GM21515 (cell line): ENCODE measurements at regions not wholly inside any gene's neighbourhood (a gene's known extent, or its start where the extent isn't known, plus 50 kb on each side); places are given as distances from the start of the nearest gene placed in this dataset.

ENCODE experiments used
- ATAC-seq: cut with Tn5 transposase; IDR thresholded peaks from one replicate; pipeline ENCODE4 v1.9.1; 2021; ENCODE audit not compliant: unreplicated experiment

DNA sequence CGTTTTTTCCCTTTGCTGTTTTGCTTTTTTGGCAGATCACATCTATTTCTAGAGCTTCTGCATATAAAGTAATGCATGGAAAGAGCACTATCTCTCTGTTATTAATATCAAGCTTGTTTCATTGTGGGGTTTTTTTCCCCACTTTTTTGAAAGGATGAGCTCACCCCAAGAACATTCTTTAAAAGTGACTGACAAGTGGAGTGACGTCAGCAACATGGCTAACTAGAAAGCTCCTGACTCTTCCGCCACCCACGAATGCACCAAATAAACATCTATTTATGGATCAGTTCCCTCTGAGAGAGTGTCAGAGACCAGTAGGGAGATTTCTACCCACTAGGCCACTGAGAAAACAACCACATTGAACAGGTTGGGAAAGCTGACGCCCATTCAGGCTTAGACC is 445.4 kb downstream of the GALC start:
- no peak for ATAC-seq

DNA sequence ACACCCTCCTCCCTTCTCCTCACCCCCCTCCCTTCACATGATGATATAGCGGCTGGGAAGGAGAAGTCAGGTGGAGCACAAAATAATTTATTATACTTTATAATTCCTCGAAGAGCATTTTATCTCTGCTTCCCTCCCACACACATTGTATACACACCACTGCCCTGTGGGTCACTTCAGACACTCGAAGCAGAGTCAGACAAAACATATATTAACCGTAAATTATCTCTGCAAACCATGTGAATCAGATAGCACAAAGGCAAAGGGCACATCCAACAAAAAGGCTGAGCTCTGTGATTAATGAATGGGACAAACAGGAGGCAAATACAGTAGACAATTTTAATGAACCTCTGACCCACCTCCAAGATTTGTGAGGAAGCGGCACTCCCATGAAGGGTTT is 450.7 kb downstream of the GALC start:
- no peak for ATAC-seq

DNA sequence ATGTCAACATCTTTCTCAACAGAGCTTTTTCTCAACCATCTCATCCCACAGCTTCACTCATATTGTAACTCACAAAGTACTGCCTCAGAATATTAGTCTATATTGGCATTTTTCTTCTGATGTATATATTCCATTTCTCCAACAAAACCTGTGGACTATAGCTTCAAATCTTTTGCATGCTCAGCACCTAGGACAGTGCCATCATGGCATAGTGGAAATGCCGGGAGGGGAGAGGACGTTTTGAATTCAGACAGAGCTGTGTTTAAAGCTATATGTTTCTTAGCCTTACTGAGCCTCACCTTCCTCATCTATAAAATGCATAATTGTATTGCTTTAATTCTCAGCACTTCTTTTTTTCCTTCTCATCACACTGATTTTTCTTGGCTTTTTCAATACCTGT is 452.6 kb downstream of the GALC start:
- no peak for ATAC-seq

DNA sequence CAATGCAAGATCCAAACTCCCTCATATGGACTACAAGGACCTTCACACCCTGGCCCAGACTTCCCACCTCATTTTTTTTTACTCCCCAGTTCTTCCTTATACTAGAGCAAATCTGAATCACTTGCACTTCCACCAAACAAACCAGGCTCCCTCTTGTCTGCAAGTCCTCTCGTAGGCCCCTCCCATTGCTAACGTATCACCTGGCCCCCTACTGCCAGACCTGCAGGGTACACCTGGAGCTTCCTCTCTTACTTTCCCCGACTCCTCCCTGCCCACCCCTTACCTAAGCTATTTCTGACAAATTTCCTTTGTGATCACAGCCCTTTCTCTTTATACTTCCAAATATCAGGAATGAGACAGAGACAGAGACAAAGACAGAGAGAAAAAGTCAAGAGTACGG is 463.9 kb downstream of the GALC start:
- no peak for ATAC-seq

DNA sequence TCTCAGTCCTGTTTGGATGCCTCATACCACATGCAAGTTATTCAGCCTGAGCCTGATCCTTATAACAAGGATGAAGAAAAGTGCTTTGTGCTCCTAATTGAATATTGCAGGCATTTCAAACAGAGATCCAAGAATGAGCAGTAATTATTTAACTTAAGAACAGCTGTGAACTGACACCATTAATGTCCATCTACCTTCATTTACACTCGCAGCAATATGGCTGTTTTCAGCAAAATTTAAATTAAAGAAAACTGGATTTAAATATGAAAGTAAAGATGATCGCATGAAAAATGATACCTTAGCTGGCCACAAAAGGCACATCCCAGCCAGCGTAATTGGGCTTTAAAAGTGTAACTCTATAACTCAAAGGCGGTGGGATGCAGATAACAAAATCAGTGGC is 466.3 kb downstream of the GALC start:
- no peak for ATAC-seq

DNA sequence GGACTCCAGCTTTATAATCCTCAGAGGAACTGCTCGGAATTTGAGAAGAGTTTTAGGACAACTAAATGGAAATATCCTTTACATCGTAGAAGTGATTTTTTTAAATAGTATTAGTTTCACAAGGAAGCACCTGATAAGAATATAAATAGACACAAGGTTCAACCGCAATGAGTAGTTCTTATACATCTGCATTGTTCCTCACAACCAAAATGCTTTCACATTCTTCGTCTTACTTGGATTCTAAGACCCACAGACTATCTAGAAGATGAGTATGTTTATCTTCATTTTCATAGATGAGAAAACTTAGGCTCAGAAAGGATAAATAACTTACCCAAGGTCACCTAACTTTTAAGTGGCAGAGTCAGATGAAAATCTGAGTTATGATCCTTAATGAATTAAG is 469.0 kb downstream of the GALC start:
- ATAC-seq = no peak

DNA sequence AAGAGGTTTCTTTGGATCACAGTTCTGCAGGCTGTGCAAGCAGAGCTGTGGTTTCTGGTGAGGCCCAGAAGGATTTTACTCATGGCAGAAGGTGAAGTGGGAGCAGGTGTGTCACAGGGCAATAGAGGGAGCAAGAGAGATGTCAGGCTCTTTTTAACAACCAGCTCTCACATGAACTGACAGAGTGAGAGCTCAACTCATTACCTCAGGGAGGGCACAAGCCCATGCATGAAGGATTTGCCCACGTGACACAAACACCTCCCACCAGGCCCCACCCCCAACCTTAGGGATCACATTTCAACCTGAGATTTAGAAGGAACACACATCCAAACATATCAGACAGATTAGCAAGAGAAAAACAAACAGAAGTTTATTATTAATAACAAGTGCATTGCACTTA is 470.4 kb downstream of the GALC start:
- no peak for ATAC-seq

DNA sequence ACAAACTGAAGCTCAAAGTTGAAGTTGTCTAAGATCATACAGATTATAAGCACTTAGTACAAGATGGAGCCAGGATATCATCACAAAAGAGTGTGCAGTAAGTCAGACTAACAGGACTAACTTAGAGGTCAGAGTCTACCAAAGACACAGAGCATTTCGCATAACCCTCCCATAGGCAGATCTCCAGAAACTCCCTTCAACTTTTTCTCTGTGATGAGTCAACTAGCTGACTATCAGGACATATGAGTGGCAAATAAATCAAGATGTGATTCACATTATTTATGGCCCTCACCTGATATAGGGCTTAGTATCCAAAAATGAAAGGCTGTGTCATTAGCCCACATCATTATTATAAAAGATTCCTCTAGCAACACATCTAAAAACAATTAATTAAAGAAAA is 484.6 kb downstream of the GALC start:
- no peak for ATAC-seq

DNA sequence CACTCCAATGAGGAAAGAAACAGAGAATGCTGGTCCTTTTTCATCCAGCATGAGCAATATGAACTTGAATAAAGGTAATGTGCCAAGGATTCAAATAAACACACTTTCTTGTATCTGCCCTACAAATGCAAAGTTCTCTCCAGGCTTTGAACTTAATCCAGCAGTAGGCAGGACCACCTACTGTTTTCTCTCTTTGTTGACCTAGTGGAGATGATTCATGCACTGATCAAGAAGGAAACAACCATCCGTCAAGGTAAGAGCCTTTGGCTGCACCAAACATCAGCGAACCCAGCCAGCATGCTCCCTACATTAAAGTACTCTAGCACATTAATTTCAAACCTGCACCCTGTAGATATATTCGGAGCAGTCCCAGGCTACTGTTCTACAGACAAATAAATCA is 489.3 kb downstream of the GALC start:
- ATAC-seq = no peak

DNA sequence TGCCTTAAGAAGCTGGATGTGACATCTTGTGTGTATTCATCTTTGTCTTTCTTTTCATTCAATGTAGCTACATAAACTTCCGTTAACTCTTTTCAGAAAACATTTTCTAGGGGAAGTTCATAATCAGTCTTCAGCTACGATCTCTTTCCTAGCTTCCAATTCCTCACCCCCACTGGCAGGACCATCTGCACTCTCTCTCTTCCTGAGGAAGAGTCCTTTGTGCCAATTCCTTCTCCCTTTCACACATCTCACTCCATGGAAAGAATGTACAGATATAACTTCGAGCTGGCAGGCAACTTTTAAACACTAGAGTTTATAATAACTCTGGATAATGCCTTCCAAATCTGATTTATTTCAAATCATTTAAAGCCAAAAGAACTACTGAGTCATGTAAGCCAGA is 495.7 kb downstream of the GALC start:
- ATAC-seq = no peak

DNA sequence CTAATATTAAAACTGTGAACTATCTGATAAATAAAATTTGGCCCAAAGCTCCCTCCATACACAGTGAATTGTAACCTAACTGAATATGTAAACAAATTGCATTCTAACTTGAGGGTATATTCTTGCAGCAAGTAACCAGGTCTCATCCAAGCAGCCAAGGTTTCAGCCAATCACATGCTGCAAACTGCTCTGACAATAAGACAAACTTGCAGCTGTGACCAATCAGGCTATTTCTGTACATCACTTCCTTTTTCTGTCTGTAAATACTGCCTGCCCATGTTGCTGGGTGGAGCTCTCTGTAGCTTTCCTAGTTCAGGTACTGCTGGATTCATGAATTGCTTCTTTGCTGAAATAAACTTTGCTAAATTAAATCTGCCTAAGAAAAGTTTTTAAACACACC is 499.0 kb downstream of the GALC start:
- ATAC-seq = no peak

DNA sequence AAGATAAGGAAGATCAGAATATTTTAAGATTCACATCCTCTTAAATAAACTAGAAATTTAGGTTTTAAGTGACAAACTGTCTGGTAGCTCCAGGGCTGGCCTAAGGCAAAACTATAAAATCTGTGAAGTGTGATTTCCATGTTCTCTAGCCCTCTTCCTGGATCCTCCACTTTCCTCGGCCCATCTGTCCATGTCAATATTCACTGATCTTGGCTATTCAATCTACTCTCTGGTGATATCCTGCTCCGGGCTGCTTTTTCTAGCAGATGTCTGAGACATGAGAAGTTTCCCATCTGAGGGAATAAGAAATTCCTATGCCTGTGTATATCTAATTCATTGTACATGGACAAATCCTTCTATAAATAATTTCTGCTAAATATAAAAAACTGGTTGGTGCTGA is 500.4 kb downstream of the GALC start:
- no peak for ATAC-seq

DNA sequence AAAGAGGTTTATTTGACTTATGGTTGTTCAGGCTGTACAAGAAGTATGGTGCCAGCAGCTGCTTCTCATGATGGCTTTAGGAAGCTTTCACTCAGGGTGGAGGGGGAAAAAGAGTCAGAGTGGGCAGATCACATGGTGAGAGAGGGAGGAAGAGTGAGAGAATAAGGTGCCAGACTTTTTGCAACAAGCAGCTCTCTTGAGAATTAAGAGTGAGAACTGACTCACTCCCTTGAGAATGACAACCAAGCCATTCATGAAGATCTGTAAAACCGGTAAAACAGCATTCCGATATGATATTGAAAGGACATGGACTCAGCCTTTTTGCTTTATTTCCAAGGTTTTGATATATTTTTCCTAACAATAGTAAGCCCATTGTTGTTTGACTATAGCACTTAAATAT is 501.2 kb downstream of the GALC start:
- no peak for ATAC-seq

DNA sequence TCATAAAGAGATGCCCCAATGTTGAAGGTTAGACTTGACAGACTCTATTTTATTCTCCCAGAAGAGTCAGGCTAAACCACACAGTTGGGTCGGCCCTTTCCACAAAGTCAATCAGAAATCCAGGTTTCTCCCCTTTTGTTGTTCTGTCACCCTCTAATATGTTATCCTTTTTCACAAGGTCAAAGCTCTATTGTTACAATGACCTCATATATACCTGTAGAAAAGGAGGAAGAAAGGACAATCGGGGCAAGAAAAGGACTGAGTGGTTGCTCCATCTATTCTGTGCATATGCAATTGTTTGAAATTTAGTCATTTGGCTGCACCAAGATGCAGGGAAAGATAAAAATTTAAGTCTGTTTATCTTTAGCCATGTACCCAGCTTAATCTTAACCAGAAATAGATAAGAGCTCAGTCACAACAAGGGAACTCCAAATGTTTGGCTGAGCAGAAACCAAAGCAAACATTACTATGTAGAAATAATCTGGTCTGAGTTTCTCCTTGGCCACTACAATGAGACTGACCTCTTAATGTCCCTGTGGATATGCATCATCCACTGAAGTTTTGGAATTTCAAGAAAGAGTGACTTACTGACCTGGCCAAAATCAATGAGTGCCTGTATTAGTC is 503.7 kb downstream of the GALC start:
- no peak for ATAC-seq

DNA sequence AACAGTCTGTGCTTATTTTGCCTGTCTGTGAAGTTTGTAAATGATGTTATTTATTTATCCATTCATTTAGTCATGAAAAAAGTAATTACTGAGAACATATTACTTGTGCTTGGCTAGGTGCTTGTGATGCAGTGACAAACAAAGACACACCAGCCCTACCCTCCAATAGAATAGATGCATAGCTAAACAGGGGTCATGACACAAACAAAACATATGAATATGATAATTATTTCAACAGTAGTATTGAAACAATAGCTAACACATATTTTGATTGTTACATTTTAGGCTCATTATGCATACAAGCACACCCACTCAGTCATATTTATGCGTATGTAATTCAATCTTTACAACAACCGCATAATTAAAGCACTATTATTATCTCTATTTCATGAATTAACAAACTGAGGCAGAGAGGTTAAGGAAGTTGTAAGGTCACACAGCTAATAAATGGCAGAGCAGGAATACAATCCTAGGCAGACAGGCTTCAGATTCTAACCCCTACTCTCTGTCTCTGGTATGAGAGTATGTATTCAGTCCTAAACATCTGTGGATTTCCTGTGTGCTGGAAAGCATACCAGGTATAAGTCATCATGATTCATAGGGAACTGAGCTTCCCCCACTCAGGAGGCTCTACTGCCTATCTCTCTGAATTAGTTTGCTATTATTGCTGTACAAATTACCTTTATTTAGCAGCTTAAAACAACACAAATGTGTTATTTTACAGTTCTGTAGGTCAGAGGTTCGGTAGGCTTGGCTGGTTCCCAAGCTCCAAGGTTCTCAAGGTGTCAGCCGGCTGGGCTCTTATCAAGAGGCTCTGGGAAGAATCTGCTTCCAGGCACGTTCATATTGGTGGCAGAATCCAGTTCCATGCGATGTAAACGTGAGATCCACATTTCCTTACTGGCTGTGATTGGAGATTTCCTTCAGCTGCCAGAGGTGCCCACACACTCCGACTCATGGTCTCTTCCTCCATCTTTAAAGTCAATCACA is 509.4 kb downstream of the GALC start:
- ATAC-seq = no peak

DNA sequence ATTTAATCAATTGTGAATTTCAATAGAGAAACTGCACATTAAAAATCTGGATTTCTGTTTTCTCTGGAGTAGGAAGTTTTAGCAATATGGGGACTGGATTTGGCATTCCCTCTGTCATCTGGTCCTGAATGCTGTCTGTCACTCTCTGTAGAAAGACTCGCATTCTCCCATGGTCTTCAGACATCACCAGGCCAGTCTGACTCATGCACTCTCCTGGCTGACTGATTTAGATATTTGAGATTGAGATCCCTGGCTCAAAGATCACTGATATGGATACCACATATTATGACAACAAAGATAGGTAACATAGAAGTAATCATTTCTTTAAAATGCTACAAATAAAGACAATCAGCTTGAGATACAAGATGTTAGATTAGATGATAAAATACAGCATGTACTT is 524.5 kb downstream of the GALC start:
- no peak for ATAC-seq

DNA sequence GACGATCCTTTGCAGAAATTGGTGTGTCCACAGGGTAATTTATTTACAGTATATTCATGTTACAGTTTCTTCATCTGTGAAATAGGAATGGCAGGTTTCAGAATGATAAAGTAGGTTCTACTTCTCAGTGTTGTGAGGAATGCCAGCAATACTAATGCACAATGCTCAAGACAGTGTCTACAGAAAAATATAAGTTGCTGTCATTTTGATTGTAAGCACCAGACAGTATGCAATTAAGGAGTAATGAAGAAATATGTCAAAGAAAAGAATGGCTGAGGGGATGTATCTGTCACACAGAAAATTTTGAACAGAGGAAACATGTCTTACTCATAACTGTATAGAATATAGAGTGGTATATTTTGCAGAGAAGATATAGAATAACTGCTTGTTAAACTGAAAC is 525.4 kb downstream of the GALC start:
- no peak for ATAC-seq

DNA sequence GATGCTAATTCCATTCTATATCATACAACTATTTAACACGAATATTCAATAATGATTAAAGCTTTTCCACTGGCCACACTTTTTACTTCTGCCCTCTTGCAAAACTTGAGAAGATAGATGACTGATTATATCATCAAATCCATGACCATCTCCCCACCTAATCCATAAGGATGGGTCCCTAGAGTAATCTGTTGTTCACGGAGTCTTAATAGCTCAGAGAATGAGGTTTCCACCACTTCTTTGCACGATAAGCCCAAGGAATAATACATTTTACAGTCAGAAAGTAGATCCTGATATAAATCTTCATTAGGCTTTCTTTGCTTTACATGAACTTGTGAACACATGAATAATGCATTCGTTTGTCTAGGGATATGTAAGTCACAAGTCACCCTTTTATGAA is 527.2 kb downstream of the GALC start:
- no peak for ATAC-seq

DNA sequence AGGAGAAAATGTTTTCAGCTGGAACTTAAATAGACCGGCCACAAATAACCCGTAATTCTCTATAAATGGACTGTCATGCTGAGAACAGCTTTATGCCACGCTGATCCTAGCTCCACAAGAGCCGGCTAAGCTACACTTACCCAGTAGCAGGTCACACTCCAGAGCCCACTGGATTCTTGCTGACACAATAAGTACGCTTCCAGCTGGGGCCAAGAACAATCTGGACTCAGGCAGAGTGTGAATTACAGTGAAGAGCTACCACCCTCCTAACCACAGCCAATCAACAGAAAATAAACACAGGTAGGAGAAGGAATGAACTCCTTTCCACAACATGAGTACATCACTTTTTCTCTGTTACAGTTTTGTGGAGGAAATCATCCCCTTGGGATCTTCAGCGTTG is 531.3 kb downstream of the GALC start:
- no peak for ATAC-seq

DNA sequence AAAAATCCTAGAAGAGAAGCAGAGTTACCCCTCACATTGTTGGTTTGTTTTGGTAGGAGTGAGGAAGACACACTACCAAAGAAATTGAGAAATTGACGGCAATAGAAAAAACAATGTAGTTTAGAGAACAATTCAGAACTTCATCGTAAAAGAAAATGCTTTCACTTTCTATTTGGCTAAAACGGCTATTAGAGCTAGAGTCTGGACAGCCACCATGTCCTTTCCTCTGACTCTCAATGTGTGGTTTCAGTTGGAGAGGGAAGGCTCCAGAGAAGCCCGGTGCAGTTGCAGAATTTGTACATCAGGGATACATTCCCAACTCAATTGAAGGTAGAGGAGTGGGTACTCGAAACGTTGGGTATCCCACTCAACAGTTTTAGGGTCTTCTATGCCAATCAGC is 535.3 kb downstream of the GALC start:
- ATAC-seq = no peak

DNA sequence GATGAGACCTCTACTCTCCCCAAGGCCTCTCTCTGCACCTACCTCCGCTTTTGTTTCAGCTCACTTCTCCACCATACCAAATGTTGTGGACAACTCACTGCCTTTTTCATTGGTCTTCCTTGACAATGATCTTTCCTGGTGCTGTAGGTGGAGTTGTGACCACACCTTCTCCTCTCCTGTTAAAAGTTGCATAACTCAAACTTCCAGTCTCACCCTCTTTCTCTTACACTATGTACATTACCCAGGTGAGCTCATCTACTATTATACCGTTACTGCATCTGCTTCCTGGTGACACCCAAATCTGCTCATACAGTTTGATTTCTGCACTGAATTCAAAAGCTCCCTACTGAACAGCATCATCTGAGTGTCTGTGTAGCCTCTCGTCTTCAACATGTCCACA is 542.8 kb downstream of the GALC start:
- no peak for ATAC-seq

DNA sequence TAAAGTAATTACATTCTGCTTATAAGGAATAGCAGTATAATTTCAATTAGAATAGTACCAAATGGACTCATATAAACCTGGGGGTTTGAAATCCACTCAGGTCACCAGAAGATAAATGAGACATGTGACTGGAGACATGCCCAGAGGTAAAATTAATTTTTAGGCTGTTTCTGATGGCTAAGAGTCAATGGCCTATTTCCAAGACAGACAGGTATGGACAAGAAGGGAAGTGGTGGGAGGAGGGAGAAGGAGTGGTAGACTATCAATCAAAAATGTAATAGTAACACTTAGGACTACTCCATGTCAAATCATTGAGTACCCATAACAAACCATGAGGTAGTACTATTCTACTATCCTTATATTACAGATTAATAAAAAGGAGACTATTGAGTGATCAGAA is 544.0 kb downstream of the GALC start:
- ATAC-seq = no peak

DNA sequence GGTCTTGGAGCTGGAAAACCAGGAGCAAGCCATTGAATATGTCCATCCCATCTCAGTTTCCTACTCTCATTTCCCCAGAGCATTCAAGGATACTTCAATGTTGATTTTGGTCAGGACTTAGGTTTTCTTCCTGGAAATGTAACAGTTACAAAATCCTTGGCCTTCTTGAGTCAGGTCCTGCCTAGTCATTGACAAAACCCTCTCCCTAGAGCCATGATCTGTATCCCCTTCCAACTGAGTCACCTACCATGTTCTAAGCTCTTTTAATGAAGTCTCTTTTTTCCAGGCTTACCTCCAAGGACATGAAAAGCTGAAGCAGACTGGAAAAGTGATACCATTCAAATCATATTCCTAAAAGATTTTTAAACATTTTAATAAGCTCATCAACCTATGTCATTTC is 549.2 kb downstream of the GALC start:
- no peak for ATAC-seq
